Suppressor macrophage treated with lipopolysaccharide for 1 hour (primary cell): ENCODE measurements at regions not wholly inside any gene's neighbourhood (a gene's known extent, or its start where the extent isn't known, plus 50 kb on each side); places are given as distances from the start of the nearest gene placed in this dataset.
A peak's percentile ranks its signal among the peaks of the same experiment; 100 is the strongest.

Experiments
- DNase-seq, 3 donors: peaks; one replicate each; pipeline ENCODE4 v3.0.0-alpha.2; 2020 to 2022

DNA sequence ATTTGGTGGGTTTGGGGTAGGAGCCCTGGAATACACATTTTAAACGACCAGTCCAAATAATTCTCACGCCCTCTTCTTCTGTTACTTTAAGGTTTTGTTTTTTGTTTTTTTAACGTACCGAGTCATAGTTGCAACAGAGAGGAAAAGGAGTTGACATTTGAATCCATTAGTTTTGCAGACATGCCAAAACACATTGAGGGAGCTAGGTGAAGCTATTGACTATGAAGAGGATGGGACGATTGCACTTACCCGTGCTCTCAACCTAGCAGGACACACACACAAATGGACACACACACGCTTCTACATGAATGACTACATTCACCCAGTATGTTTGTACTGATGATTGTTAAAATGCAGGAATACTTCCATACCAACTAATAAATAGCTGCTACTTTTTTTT is 54.3 kb upstream of the CIT start:
- DNase-seq, result no peak

DNA sequence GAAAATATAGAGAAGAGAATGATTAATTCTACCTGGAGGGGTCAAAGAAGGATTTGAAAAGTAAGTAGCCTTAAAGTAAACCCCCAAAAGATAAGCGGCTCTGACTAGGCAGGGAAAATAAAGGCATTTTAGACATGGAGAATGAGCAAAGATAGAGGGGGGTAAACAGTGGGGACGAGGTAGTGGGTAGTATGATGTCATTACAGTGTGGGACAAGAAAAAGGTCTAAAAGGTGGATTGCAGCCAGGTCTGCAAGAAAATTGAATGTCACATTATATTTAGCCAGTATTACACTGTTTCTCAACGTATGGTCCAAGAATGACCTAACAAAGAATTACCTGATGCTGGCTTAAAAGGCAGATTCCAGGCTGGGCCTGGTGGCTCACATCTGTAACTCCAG is 55.8 kb upstream of the CIT start:
- DNase-seq, result no peak

DNA sequence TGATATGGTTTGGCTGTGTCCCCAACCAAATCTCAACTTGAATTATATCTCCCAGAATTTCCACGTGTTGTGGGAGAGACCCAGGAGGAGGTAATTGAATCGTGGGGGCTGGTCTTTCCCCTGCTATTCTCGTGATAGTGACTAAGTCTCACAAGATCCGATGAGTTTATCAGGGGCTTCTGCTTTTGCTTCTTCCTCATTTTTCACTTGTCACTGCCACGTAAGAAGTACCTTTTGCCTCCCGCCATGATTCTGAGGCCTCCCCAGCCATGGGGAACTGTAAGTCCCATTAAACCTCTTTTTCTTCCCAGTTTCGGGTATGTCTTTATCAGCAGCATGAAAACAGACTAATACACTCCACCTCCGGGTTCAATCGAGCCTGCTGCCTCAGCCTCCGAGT is 54.3 kb upstream of the BICDL1 start:
- peak; percentile 65 to 74 (median 71) for DNase-seq

DNA sequence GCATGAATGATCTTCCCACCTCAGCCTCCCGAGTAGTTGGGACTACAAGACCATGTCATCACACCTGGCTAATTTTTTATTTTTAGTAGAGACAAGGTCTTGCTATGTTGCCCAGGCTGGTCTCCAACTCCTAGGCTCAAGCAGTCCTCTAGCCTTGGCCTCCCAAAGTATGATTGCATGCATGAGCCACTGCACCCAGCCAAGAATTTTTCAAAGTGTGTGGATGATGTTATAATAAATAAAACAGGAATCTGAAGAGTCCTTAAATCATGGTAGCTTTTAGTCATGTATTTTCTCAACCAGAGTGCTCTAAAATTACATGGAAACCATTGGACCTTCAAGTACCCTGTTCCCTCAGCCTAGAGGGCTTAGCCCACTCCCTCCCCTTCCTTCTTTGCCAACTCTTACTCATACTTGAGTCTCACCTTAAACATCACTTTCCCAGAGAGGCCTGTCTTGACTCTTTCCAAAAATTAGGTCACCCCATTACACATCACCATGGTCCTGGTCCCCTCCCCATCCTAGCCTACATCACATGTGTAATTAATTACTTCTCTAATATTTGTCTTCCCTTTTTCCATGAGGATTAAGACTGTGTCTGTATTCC is 52.2 kb upstream of the BICDL1 start:
- no peak for DNase-seq

DNA sequence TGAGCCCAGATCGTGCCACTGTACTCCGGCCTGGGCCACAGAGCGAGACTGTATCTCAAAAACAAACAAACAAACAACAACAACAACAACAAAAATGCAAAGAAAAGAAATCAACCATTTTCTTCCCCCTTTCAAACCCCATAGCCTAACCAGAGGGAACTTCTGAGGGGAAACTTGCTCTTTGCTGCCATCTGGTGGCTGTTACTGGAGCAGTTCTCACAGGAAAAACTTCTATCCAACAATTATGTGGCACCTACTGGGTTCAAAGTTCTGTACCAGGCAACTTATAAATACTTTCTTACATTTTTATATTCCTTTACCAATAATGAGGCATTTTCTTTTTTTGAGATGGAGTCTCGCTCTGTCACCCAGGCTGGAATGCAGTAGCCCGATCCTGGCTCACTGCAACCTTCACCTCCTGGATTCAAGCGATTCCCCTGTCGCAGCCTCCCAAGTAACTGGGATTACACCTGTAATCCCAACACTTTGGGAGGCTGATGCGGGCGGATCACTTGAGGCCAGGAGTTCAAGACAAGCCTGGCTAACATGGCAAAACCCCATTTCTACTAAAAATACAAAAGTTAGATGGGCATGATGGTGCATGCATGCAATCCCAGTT is 50.9 kb upstream of the BICDL1 start:
- DNase-seq, result peak; percentile 73 to 80 (median 77)
